Right ventricle myocardium superior (tissue), 1 donor: ENCODE measurements at regions not wholly inside any gene's neighbourhood (a gene's known extent, or its start where the extent isn't known, plus 50 kb on each side); places are given as distances from the start of the nearest gene placed in this dataset.
"Not testable (repeated sequence)": the region's sequence is repeated elsewhere in the genome, so short reads cannot be mapped to it uniquely, and the experiment has no call there.

Source experiments
- ATAC-seq: fragments of 200-7000 bp; cut with Tn5 transposase; one replicate; pipeline ENCODE4 v1.9.1; 2020; ENCODE audit warnings: mild to moderate bottlenecking; ENCODE audit not compliant: poor library complexity
- DNase-seq: peaks from one replicate; pipeline ENCODE4 v3.0.0-alpha.2; 2020
- intact Hi-C: fragments of 100-400 bp; cut with DNase I; formaldehyde crosslinking; loops from one replicate; pipeline ENCODE4 v1.11.2; 2022
- donor health status: DM: no; HTN: yes; CAD: no; lungs with severe emphysema.

- DNase-seq (no peak), ATAC-seq (no peak)
- intact Hi-C loops, result no loop called here
Measured at GRCh38 chr1:184170719-184171118, 119.2 kb downstream of the TSEN15 start.

- intact Hi-C loops, result no loop called here
- DNase-seq (no peak), ATAC-seq (no peak)
Measured at GRCh38 chr1:184176058-184176457, 124.5 kb downstream of the TSEN15 start.

- DNase-seq, result no peak
- no peak for ATAC-seq
- intact Hi-C loops, result no loop called here
Measured at GRCh38 chr1:184181044-184181443, 129.5 kb downstream of the TSEN15 start.

DNA sequence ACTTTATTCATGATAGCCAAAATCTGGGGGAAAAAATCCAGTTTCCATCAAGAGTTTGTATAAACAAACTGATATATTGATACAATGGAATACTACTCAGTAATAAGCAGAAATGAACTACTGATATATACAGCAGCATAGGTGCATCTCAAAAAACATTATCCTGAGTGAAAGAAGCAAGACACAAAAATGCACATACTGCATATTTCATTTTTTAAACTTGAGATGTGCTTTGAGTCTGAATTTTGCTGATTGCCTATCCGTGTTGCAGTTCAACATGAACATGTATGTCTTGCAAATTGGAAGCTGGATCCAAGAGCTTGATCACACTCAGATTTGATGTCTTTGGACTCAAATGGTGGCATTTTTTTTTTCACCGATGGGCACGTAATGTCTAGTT, 132.4 kb downstream of the TSEN15 start:
- ATAC-seq, result no peak
- intact Hi-C loops, result no loop called here
- no peak for DNase-seq

DNA sequence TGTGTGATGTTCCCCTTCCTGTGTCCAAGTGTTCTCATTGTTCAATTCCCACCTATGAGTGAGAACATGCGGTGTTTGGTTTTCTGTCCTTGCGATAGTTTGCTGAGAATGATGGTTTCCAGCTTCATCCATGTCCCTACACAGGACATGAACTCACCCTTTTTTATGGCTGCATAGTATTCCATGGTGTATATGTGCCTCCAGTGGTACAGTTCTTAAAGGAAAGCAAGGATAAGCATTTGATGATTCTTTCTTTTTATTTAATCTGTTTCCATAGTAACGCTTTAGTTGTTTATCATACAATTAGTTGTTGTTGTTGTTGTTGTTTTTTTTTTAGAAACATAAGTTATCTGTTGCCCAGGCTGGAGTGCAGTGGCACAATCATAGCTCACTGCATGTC, 133.1 kb downstream of the TSEN15 start:
- intact Hi-C loops, DNase-seq, ATAC-seq: not testable (repeated sequence)

- intact Hi-C loops, result no loop called here
- ATAC-seq (no peak), DNase-seq (no peak)
Measured at GRCh38 chr1:184185347-184185746, 133.8 kb downstream of the TSEN15 start.

DNA sequence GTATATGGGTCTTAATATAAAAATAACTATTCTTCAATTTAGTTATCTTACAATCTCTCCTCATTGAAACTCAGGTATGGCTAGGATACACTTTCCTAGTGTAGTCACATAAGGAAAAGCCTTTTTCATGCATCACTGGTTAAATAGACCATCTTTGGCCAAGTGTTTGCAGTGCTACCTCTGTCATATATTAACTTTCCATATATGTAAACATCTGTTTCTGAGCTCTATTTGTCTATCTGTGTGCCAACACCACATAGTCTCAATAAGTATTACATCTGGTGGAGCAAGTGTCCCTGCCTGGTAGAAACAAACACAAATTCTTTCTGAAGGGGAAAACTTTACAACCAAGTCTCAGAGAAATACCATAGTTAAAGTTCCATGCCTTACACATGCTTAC, 134.6 kb downstream of the TSEN15 start:
- ATAC-seq (no peak), DNase-seq (no peak)
- intact Hi-C loops, result no loop called here

DNA sequence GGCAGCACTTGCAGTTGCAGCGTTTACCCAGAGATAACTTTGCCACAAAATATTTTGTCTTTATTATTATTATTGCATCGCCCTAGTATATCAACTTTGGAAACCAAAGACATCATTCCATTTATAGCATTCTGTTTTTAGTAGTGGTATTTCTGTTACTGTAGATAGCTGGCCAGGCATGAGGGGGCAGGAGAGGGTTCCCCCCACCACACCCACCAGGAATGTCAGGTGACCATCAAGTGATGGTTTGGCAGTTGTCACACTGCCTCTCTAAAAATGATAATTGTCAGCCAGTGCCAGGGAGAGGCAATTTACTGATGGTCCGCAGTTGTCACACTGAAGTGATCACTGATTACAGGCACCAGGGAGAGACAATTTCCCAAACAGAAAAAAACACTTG, 135.6 kb downstream of the TSEN15 start:
- ATAC-seq (peak; percentile 77), DNase-seq (peak; percentile 43)
- intact Hi-C loops, result no loop called here

DNA sequence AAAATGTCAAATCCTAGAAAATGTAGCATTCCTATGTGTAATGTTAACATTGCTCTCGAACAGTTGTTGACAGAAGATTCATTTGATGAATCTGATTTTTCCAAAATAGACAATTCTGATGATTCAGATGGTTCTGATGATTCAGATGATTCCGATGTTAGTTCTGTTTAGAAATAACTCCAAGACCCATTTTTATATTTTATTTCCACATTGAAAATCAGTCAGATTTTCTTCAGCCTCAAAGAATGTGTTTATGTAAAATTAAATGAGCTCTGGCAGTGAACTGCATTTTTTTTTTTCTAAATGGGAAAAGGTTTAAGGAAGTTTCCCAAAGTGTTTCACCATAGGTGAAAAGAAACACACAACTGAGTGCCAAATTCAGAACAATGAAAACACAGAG, 136.5 kb downstream of the TSEN15 start:
- DNase-seq (no peak), ATAC-seq (no peak)
- intact Hi-C loops, result no loop called here

- no peak for DNase-seq
- intact Hi-C loops, result no loop called here
- ATAC-seq, result no peak
Measured at GRCh38 chr1:184189361-184189760, 137.8 kb downstream of the TSEN15 start.

DNA sequence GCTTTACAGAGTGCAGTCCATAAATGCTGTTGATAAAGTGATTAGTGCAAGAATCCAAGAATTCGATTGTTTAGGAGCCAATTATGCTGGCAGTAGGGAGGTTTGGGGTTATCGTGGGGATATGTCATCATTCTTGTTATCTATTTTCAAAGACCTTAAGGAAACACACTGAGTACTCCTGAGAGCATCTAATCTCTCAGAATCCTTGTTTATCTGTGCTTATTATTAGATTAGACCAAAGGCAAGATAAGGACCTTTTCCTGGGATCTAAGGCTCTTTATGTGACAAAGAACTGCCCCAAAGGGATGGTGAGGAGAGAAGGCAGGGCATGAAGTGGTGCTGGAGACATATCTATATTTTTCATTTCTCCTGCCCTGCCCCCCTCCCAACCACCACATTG, 139.1 kb downstream of the TSEN15 start:
- DNase-seq (no peak), ATAC-seq (no peak)
- intact Hi-C loops, result no loop called here

DNA sequence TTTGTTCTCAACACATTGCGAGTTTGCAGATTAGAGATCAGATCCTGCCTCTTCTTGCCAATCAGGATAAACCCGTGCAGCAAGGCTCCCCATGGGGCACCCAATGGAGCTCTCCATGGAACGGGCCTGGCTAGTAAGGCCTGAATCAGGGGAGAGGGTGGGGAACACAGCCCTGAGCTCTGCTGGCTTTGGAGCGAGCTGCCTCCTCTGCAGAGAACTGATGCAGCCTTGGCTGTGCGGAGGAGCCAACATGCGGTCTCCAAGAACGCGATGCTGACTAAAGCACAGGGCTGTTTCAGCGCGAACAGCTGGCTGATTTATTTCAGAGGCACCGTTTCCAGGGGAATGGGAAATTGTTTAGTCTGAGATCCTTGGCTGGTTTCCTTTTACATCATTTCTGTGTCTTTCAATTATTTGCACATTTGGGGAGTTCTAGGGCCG, 139.7 kb downstream of the TSEN15 start:
- DNase-seq (peak; percentile 73), ATAC-seq (peak; percentile 61)
- intact Hi-C loops, result no loop called here

DNA sequence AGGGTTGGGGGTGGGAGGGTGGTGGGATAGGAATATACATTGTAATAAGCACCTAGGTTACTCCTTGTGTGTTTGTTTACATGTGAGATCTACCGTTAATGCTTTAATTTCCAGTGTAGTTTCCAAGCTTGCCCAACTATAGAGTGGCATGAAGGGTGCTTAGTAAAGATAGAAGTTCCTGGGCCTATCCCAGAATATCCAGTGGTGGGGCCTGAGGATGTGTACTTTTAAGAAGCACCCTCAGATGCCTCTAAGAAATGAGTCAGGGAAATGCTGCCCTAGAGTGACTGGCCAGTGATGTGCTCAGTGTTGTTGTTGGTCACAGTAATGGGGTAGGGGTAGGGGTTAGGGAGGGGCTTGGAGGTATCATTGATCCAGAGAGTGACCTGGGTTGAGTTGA, 141.3 kb downstream of the TSEN15 start:
- ATAC-seq (no peak), DNase-seq (no peak)
- intact Hi-C loops, result no loop called here

GRCh38 chr1:184193451-184193850, 141.9 kb downstream of the TSEN15 start:
- peak; percentile 82 for DNase-seq
- intact Hi-C loops, result no loop called here
- peak; percentile 93 for ATAC-seq

DNA sequence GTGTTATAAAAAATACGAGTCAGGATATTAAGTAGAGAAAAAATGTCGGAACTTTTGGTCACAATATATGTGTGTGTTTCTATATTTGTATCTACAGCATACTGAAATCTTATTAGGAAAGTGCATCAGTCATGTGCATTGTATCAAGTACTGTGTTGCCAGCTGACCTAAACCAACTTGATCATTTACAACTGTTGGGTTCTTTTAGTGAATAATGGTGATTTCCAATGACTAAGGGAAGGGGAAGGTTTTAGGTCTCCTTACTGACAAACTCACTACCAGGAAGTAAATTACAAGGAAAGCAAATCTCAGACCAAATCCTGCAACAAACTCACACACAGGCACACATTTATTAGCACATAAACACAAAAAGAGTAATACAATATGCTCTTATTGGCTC, 142.7 kb downstream of the TSEN15 start:
- DNase-seq (no peak), ATAC-seq (no peak)
- intact Hi-C loops, result no loop called here

DNA sequence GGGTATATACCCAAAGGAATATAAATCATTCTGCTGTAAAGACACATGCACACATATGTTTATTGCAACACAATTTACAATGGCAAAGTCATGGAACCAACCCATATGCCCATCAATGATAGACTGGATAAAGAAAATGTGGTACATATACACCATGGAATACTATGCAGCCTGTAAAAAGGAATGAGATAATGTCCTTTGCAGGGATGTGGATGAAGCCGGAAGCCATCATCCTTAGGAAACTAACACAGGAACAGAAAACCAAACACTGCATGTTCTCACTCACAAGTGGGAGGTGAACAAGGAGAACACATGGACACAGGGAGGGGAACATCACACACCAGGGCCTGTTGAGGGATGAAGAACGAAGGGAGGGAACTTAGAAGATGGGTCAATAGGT, 144.2 kb downstream of the TSEN15 start:
- intact Hi-C loops, ATAC-seq, DNase-seq: not testable (repeated sequence)

GRCh38 chr1:184197831-184198230, 146.3 kb downstream of the TSEN15 start:
- intact Hi-C loops, result no loop called here
- no peak for ATAC-seq
- DNase-seq, result no peak

- DNase-seq (no peak), ATAC-seq (no peak)
- intact Hi-C loops, result no loop called here
Measured at GRCh38 chr1:184199036-184199435, 147.5 kb downstream of the TSEN15 start.

GRCh38 chr1:184199438-184200085, 148.0 kb downstream of the TSEN15 start:
- DNase-seq (no peak), ATAC-seq (no peak)
- intact Hi-C loops, result no loop called here

DNA sequence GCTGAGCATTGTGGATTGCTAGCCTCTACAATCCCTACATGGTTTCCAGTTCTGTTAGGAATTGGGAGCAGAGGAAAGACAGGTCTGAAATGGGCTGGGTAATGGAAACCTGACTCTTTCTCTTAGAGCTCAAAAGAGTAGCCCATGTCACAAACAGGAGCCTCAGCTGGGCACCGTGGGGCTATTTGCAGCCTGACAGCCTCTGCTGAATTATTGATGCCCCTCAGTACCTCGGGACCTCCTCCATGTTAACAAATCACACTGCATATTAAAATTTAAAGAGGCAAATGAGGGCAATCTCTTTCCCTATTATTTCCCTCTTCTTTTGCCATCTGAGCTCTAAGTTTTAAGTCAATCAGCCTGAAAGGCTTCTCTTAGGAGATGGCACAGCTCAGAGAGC, 157.1 kb downstream of the TSEN15 start:
- intact Hi-C loops, result no loop called here
- no peak for ATAC-seq
- DNase-seq, result no peak

GRCh38 chr1:184210031-184210430, 158.5 kb downstream of the TSEN15 start:
- no peak for DNase-seq
- intact Hi-C loops, result no loop called here
- peak; percentile 79 for ATAC-seq
